Putamen (tissue), 1 donor: ENCODE measurements at regions not wholly inside any gene's neighbourhood (a gene's known extent, or its start where the extent isn't known, plus 50 kb on each side); places are given as distances from the start of the nearest gene placed in this dataset.
"Not testable (repeated sequence)": the region's sequence is repeated elsewhere in the genome, so short reads cannot be mapped to it uniquely, and the experiment has no call there.

Source experiments
- DNase-seq: peaks from one replicate; pipeline ENCODE4 v3.0.0-alpha.2; 2016; ENCODE audit warnings: low spot score

GRCh38 chr3:166829896-166830295 lies 550.2 kb downstream of the ZBBX start:
- DNase-seq, result no peak

- DNase-seq, result no peak
These were observed 561.6 kb downstream of the ZBBX start for GRCh38 chr3:166818464-166818863.

- DNase-seq, result not testable (repeated sequence)
These were observed 562.8 kb downstream of the ZBBX start for GRCh38 chr3:166817269-166817668.

GRCh38 chr3:166810741-166811445 lies 569.2 kb downstream of the ZBBX start:
- DNase-seq, result no peak

- no peak for DNase-seq
These were observed 570.6 kb downstream of the ZBBX start for GRCh38 chr3:166809520-166809919.

GRCh38 chr3:166788936-166789335 lies 591.2 kb downstream of the ZBBX start:
- DNase-seq, result no peak

GRCh38 chr3:166785876-166786275 lies 594.2 kb downstream of the ZBBX start:
- no peak for DNase-seq

GRCh38 chr3:166783206-166783605 lies 596.9 kb downstream of the ZBBX start:
- no peak for DNase-seq

- DNase-seq, result no peak
These were observed 615.3 kb downstream of the ZBBX start for GRCh38 chr3:166764698-166765318.

GRCh38 chr3:166759736-166760513 lies 620.2 kb downstream of the ZBBX start:
- DNase-seq, result no peak

GRCh38 chr3:166752214-166752613 lies 627.9 kb downstream of the ZBBX start:
- DNase-seq, result no peak

GRCh38 chr3:166743481-166744134 lies 636.5 kb downstream of the ZBBX start:
- no peak for DNase-seq

GRCh38 chr3:166734734-166735133 lies 645.4 kb downstream of the ZBBX start:
- no peak for DNase-seq

GRCh38 chr3:166731701-166732100 lies 648.4 kb downstream of the ZBBX start:
- no peak for DNase-seq

- DNase-seq, result no peak
These were observed 658.6 kb downstream of the ZBBX start for GRCh38 chr3:166721466-166721865.

- no peak for DNase-seq
These were observed 665.9 kb downstream of the ZBBX start for GRCh38 chr3:166714206-166714605.

GRCh38 chr3:166713787-166714186 lies 666.3 kb downstream of the ZBBX start:
- DNase-seq, result no peak

- no peak for DNase-seq
These were observed 674.0 kb downstream of the ZBBX start for GRCh38 chr3:166706094-166706493.

GRCh38 chr3:166697495-166697894 lies 682.6 kb downstream of the ZBBX start:
- no peak for DNase-seq

GRCh38 chr3:166696103-166696502 lies 684.0 kb downstream of the ZBBX start:
- DNase-seq, result no peak

- DNase-seq, result no peak
These were observed 691.4 kb downstream of the ZBBX start for GRCh38 chr3:166688665-166689064.

GRCh38 chr3:166685246-166685645 lies 694.9 kb downstream of the ZBBX start:
- DNase-seq, result no peak

GRCh38 chr3:166684077-166684476 lies 696.0 kb downstream of the ZBBX start:
- not testable (repeated sequence) for DNase-seq
